ENCODE measurements at regions not wholly inside any gene's neighbourhood (a gene's known extent, or its start where the extent isn't known, plus 50 kb on each side); places are given as distances from the start of the nearest gene placed in this dataset.
"Not testable (repeated sequence)": the region's sequence is repeated elsewhere in the genome, so short reads cannot be mapped to it uniquely, and the experiment has no call there.

- no peak for DNase-seq (ENCODE audit: low read depth in 1 of 2, low spot score in 1 of 2)
- H3K27ac ChIP-seq (replicated peaks): no peak overlapping the region
- TF ChIP-seq REST (IDR thresholded peaks at IDR 0.05; ENCODE audit: insufficient replicate concordance, low read depth): no peak
- TF ChIP-seq CTCF (IDR thresholded peaks at IDR 0.05; ENCODE audit: insufficient read depth, low read length): no peak
- TF ChIP-seq SPI1 (IDR thresholded peaks at IDR 0.05; ENCODE audit: borderline replicate concordance, low read depth): no peak
- TF ChIP-seq GABPA (IDR thresholded peaks at IDR 0.05; ENCODE audit: low read depth): no peak
- no peak for TF ChIP-seq POLR2AphosphoS5 (IDR thresholded peaks at IDR 0.05; ENCODE audit: low read depth)
- H3K27me3 ChIP-seq (ENCODE audit: insufficient read depth, poor library complexity, severe bottlenecking): no peaks in the 10 kb centered on the region
- H3K4me3 ChIP-seq (replicated peaks; ENCODE audit: insufficient read depth, low read length): no peak overlapping the region
Measured at GRCh38 chr4:137414802-137415201, 117.5 kb downstream of the PCDH18 start.

- no peak for DNase-seq (ENCODE audit: low read depth in 1 of 2, low spot score in 1 of 2)
- no peaks in the 10 kb centered on the region for H3K27me3 ChIP-seq (ENCODE audit: insufficient read depth, poor library complexity, severe bottlenecking)
- no peak overlapping the region for H3K4me3 ChIP-seq (replicated peaks; ENCODE audit: insufficient read depth, low read length)
- TF ChIP-seq CTCF (IDR thresholded peaks at IDR 0.05; ENCODE audit: insufficient read depth, low read length) (no peak), SPI1 (IDR thresholded peaks at IDR 0.05; ENCODE audit: borderline replicate concordance, low read depth) (no peak)
- H3K27ac ChIP-seq (replicated peaks): no peak overlapping the region
Measured at GRCh38 chr4:137408527-137409177, 123.6 kb downstream of the PCDH18 start.

- DNase-seq (ENCODE audit: low read depth in 1 of 2, low spot score in 1 of 2); H3K4me3 ChIP-seq (replicated peaks; ENCODE audit: insufficient read depth, low read length); H3K27me3 ChIP-seq (ENCODE audit: insufficient read depth, poor library complexity, severe bottlenecking); H3K27ac ChIP-seq (replicated peaks): not testable (repeated sequence)
Measured at GRCh38 chr4:137405833-137406232, 126.5 kb downstream of the PCDH18 start.

GRCh38 chr4:137394018-137394417 is 138.3 kb downstream of the PCDH18 start:
- no peak for DNase-seq (ENCODE audit: low read depth in 1 of 2, low spot score in 1 of 2)
- no peak for TF ChIP-seq CTCF (IDR thresholded peaks at IDR 0.05; ENCODE audit: insufficient read depth, low read length)
- TF ChIP-seq GABPA (IDR thresholded peaks at IDR 0.05; ENCODE audit: low read depth): no peak
- TF ChIP-seq POLR2AphosphoS5 (IDR thresholded peaks at IDR 0.05; ENCODE audit: low read depth): no peak
- TF ChIP-seq REST (IDR thresholded peaks at IDR 0.05; ENCODE audit: insufficient replicate concordance, low read depth): no peak
- TF ChIP-seq SPI1 (IDR thresholded peaks at IDR 0.05; ENCODE audit: borderline replicate concordance, low read depth): no peak
- Histone ChIP-seq H3K27me3 (ENCODE audit: insufficient read depth, poor library complexity, severe bottlenecking) (no peaks in the 10 kb centered on the region), H3K4me3 (replicated peaks; ENCODE audit: insufficient read depth, low read length) (no peak overlapping the region), H3K27ac (replicated peaks) (no peak overlapping the region)

Data from HL-60 (cell line).